ENCODE measurements at regions not wholly inside any gene's neighbourhood (a gene's known extent, or its start where the extent isn't known, plus 50 kb on each side); places are given as distances from the start of the nearest gene placed in this dataset.

GRCh38 chr9:108101410-108101809 is 611.8 kb upstream of the KLF4 start:
- H3K4me3 ChIP-seq (ENCODE audit: low read length) = no peak overlapping the region
- H3K27me3 ChIP-seq (ENCODE audit: control insufficient read depth, low read length) = no peaks in the 10 kb centered on the region
- no peak overlapping the region for H3K4me2 ChIP-seq (ENCODE audit: low read length)
- H3K79me2 ChIP-seq (ENCODE audit: control insufficient read depth, low read length) = no peaks in the 10 kb centered on the region
- no peaks in the 10 kb centered on the region for H3K9me2 ChIP-seq (replicated peaks; ENCODE audit: control insufficient read depth, low read length)
- H3K9me3 ChIP-seq (ENCODE audit: control insufficient read depth, insufficient read depth, low read length) = no peaks in the 10 kb centered on the region
- no peaks in the 10 kb centered on the region for H3F3A ChIP-seq (ENCODE audit: control insufficient read depth, insufficient read depth)
- no peaks in the 10 kb centered on the region for H3K36me3 ChIP-seq (ENCODE audit: control insufficient read depth, low read length)
- H3K4me1 ChIP-seq (ENCODE audit: control insufficient read depth, low read length) = no peaks in the 10 kb centered on the region
- H4K20me1 ChIP-seq (ENCODE audit: control insufficient read depth, insufficient read depth, low read depth, low read length) = no peaks in the 10 kb centered on the region
- no peak overlapping the region for H3K27ac ChIP-seq (ENCODE audit: low read depth, low read length)
- no peak for TF ChIP-seq CTCF (IDR thresholded peaks at IDR 0.05; ENCODE audit: low read depth, low read length, poor library complexity, severe bottlenecking)

DNA sequence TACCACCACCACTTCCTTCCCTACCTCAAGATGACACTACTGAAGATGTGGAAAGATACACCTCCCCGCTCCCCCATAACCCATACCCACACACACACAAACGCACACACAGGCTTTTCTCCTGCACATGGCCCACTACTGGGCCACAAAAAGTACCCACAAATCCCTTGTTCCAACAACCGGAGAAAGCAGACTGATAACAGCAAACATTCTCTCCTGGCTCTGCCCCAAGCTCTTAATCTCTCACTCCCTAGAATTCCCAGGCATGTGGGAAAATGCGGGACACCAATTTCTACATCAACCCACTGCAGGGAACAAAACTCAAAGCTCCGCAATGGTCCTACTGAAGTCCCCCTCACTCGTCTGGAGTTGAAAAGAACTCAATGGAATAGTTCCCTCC is 611.0 kb upstream of the KLF4 start:
- Histone ChIP-seq H3K9me3 (ENCODE audit: control insufficient read depth, insufficient read depth, low read length) (no peaks in the 10 kb centered on the region), H3K27ac (ENCODE audit: low read depth, low read length) (no peak overlapping the region), H3K4me3 (ENCODE audit: low read length) (no peak overlapping the region), H3F3A (ENCODE audit: control insufficient read depth, insufficient read depth) (no peaks in the 10 kb centered on the region), H3K9me2 (replicated peaks; ENCODE audit: control insufficient read depth, low read length) (no peaks in the 10 kb centered on the region), H3K4me2 (ENCODE audit: low read length) (no peak overlapping the region), H4K20me1 (ENCODE audit: control insufficient read depth, insufficient read depth, low read depth, low read length) (no peaks in the 10 kb centered on the region), H3K79me2 (ENCODE audit: control insufficient read depth, low read length) (no peaks in the 10 kb centered on the region), H3K4me1 (ENCODE audit: control insufficient read depth, low read length) (no peaks in the 10 kb centered on the region), H3K36me3 (ENCODE audit: control insufficient read depth, low read length) (no peaks in the 10 kb centered on the region), H3K27me3 (ENCODE audit: control insufficient read depth, low read length) (no peaks in the 10 kb centered on the region)
- TF ChIP-seq CTCF (IDR thresholded peaks at IDR 0.05; ENCODE audit: low read depth, low read length, poor library complexity, severe bottlenecking) = no peak
- TF ChIP-seq EZH2phosphoT487 (IDR thresholded peaks at IDR 0.05; ENCODE audit: borderline replicate concordance, low read length) = no peak

DNA sequence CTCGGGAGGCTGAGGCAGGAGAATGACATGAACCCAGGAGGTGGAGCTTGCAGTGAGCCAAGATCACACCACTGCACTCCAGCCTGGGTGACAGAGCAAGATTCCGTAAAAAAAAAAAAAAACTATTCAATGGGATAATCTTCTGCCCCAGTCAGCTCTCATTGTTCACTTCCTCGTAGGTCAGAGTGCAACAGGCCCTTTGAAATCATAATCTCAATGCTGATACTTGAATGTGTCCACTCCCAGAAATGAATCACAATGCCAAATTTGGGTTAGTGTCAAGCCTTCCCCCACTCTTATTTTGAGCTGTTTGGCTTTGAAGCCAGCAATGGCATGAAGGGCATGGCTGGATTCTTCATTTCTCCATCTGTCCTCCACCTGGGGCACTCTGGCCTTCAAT is 610.3 kb upstream of the KLF4 start:
- Histone ChIP-seq H3K4me2 (ENCODE audit: low read length) (no peak overlapping the region), H3K27ac (ENCODE audit: low read depth, low read length) (no peak overlapping the region)
- TF ChIP-seq CTCF (IDR thresholded peaks at IDR 0.05; ENCODE audit: low read depth, low read length, poor library complexity, severe bottlenecking) (no peak), EZH2phosphoT487 (IDR thresholded peaks at IDR 0.05; ENCODE audit: borderline replicate concordance, low read length) (no peak)

DNA sequence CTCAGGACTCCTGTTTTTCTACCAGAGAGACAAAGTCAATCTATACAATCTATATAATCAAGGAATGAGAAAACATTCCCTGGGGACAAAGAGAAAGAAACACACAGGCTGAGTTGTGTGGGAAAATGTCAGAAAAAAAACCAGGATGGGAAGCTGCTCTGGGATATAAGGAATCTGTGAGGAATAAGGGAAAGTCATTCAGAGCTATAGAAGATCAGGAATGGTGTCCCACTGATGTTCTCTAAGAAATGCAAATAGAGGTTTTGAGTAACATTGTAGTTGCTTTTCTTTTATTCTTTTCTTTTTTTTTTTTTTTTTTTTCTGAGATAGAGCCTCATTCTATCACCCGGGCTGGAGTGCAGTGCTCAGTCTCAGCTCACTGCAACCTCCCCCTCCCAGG is 605.9 kb upstream of the KLF4 start:
- no peaks in the 10 kb centered on the region for H3K4me1 ChIP-seq (ENCODE audit: control insufficient read depth, low read length)
- no peak for TF ChIP-seq CTCF (IDR thresholded peaks at IDR 0.05; ENCODE audit: low read depth, low read length, poor library complexity, severe bottlenecking)
- TF ChIP-seq EZH2phosphoT487 (IDR thresholded peaks at IDR 0.05; ENCODE audit: borderline replicate concordance, low read length) = no peak
- no peaks in the 10 kb centered on the region for H3K79me2 ChIP-seq (ENCODE audit: control insufficient read depth, low read length)
- no peak overlapping the region for H3K4me2 ChIP-seq (ENCODE audit: low read length)
- no peak overlapping the region for H3K4me3 ChIP-seq (ENCODE audit: low read length)
- no peaks in the 10 kb centered on the region for H3K36me3 ChIP-seq (ENCODE audit: control insufficient read depth, low read length)
- H3K9me3 ChIP-seq (ENCODE audit: control insufficient read depth, insufficient read depth, low read length) = no peaks in the 10 kb centered on the region
- no peaks in the 10 kb centered on the region for H3K9me2 ChIP-seq (replicated peaks; ENCODE audit: control insufficient read depth, low read length)
- no peaks in the 10 kb centered on the region for H3F3A ChIP-seq (ENCODE audit: control insufficient read depth, insufficient read depth)
- no peaks in the 10 kb centered on the region for H4K20me1 ChIP-seq (ENCODE audit: control insufficient read depth, insufficient read depth, low read depth, low read length)
- no peak overlapping the region for H3K27ac ChIP-seq (ENCODE audit: low read depth, low read length)
- no peaks in the 10 kb centered on the region for H3K27me3 ChIP-seq (ENCODE audit: control insufficient read depth, low read length)

More for the DNA sequence above, 610.3 kb upstream of the KLF4 start:
- Histone ChIP-seq H3K4me1 (ENCODE audit: control insufficient read depth, low read length) (no peaks in the 10 kb centered on the region), H3K9me2 (replicated peaks; ENCODE audit: control insufficient read depth, low read length) (no peaks in the 10 kb centered on the region), H3K79me2 (ENCODE audit: control insufficient read depth, low read length) (no peaks in the 10 kb centered on the region), H3F3A (ENCODE audit: control insufficient read depth, insufficient read depth) (no peaks in the 10 kb centered on the region), H3K36me3 (ENCODE audit: control insufficient read depth, low read length) (no peaks in the 10 kb centered on the region), H3K9me3 (ENCODE audit: control insufficient read depth, insufficient read depth, low read length) (no peaks in the 10 kb centered on the region), H3K27me3 (ENCODE audit: control insufficient read depth, low read length) (no peaks in the 10 kb centered on the region), H3K4me3 (ENCODE audit: low read length) (no peak overlapping the region), H4K20me1 (ENCODE audit: control insufficient read depth, insufficient read depth, low read depth, low read length) (no peaks in the 10 kb centered on the region)
